Activated CD4-positive, alpha-beta T cell treated with anti-CD3 and anti-CD28 coated beads, Interleukin-2, amount 10 ng/mL, durations not matched to agents 24 days and 14 days (primary cell): ENCODE measurements at regions not wholly inside any gene's neighbourhood (a gene's known extent, or its start where the extent isn't known, plus 50 kb on each side); places are given as distances from the start of the nearest gene placed in this dataset.

Experiments
- DNase-seq: peaks from one replicate; pipeline ENCODE4 v3.0.0; 2022
- H3K27ac Mint-ChIP-seq: one replicate; pipeline ENCODE4 v1.8.0; 2022; ENCODE audit warnings: mild to moderate bottlenecking, mixed read lengths
- H3K27me3 Mint-ChIP-seq: one replicate; pipeline ENCODE4 v1.8.0; 2022; ENCODE audit warnings: mixed read lengths
- H3K36me3 Mint-ChIP-seq: one replicate; pipeline ENCODE4 v1.8.0; 2022; ENCODE audit warnings: low read depth, mild to moderate bottlenecking, mixed read lengths
- H3K4me1 Mint-ChIP-seq: one replicate; pipeline ENCODE4 v1.8.0; 2021; ENCODE audit warnings: mixed read lengths
- H3K4me3 Mint-ChIP-seq: one replicate; pipeline ENCODE4 v1.8.0; 2022; ENCODE audit warnings: mild to moderate bottlenecking, moderate library complexity, mixed read lengths
- H3K9me3 Mint-ChIP-seq: one replicate; pipeline ENCODE4 v1.8.0; 2021; ENCODE audit warnings: mixed read lengths
- intact Hi-C: fragments of 100-400 bp; cut with micrococcal nuclease; formaldehyde crosslinking; loops from one replicate; pipeline ENCODE4 v1.15.1; 2023

DNA sequence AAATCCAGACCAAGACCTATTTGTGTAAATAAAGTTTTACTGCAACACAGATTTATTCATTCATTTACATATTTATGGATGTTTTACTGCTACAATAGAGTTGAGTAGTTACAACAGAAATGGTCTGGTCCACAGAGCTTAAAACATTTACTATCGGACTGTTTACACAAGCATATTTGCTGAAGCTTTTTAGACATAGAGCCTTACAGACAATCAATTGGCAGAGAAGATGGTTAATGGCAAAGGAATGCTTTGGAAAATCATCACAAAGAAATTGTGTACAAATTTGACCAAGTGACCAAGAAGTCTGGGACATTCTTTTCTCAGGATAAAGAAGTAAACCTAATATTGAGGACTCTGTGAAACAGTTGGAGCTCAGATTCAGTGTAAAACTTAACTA lies 504.3 kb downstream of the SLC16A7 start:
- intact Hi-C loops = no loop called here
- Mint-ChIP-seq H3K4me1 (no peaks in the 10 kb centered on the region), H3K9me3 (no peaks in the 10 kb centered on the region), H3K4me3 (no peak overlapping the region), H3K36me3 (no peaks in the 10 kb centered on the region), H3K27ac (no peak overlapping the region), H3K27me3 (no peaks in the 10 kb centered on the region)
- no peak for DNase-seq

DNA sequence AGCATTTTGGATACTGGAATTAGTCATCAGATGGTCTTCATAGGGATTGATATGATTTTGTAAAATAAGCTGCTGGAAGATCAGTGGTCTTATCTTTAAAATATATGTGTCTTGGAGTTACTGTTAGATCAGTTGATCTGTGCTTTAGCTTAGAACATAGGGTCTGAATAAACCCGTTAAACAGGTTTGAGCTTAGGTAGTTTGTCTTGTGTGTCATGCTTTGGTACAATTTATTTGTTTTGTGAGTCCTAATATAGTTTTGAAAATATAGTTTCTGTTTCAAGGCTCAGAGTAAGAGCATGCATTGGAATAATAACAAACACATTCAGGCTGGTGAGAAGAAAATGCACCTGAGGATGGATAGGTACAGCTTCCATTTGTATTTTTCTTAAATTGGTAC lies 505.0 kb downstream of the SLC16A7 start:
- H3K9me3 Mint-ChIP-seq = no peaks in the 10 kb centered on the region
- no peaks in the 10 kb centered on the region for H3K27me3 Mint-ChIP-seq
- intact Hi-C loops = no loop called here
- H3K4me3 Mint-ChIP-seq = no peak overlapping the region
- no peak overlapping the region for H3K27ac Mint-ChIP-seq
- no peaks in the 10 kb centered on the region for H3K4me1 Mint-ChIP-seq
- no peaks in the 10 kb centered on the region for H3K36me3 Mint-ChIP-seq
- no peak for DNase-seq

DNA sequence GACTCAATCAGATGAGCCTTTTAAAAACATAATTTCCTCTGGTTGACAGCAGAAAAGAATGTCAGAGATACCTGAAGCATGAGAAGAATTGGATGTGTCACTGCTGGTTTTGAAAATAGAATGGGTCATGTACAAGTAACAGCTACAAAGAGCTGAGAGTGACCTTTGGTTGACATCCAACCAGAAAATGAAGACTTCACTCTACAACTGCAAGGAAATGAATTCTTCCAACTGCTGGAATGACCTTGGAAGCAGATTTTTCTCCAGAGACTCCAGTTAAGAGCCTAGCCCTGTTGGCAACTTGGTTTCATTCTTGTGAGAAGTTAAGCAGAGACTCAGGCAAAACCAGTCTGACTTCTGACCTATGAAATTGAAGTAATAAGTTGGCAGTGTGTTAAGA lies 505.9 kb downstream of the SLC16A7 start:
- intact Hi-C loops = no loop called here
- H3K27me3 Mint-ChIP-seq = no peaks in the 10 kb centered on the region
- no peak for DNase-seq
- no peaks in the 10 kb centered on the region for H3K9me3 Mint-ChIP-seq
- H3K27ac Mint-ChIP-seq = no peak overlapping the region
- no peaks in the 10 kb centered on the region for H3K4me1 Mint-ChIP-seq
- no peak overlapping the region for H3K4me3 Mint-ChIP-seq
- no peaks in the 10 kb centered on the region for H3K36me3 Mint-ChIP-seq

DNA sequence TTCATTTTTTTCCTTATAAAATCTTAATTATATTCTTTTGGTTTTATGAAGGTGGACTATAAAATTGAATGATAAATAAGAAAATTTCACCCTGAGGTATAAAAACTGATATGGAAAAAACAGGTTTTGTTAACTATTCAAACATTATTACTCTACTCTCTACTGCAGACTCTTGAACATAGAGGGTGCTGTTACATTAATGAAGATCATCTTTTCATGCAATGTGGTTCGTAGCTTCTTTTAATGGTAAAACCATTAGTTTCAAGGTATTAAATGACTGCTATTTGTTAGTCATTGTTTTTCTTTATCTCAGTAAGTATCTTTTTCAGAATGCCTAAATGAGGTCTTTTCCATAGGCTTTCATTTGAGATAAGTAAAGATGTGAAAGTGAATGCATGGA lies 510.4 kb downstream of the SLC16A7 start:
- Mint-ChIP-seq H3K27me3 (no peaks in the 10 kb centered on the region), H3K4me3 (no peak overlapping the region), H3K9me3 (no peaks in the 10 kb centered on the region), H3K4me1 (no peaks in the 10 kb centered on the region), H3K27ac (no peak overlapping the region), H3K36me3 (no peaks in the 10 kb centered on the region)
- no peak for DNase-seq
- intact Hi-C loops = no loop called here

DNA sequence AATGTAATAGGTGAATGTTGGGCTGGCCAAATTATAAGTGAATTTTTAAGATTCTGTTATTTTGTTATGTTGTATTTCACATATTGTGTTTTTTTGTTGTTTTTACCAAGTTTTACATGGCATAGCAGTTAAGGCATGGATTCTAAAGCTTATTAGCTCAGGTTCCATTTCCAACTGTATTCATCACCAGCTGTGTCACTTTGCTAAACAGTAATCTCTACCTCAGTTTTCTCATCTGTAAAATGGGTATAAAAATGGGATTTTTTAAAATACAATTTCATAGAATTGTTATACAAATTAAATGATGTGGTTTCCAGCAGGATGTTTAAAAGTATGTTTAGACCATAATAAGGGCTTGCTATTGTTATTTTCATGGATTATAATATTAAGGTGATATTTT lies 512.2 kb downstream of the SLC16A7 start:
- intact Hi-C loops = no loop called here
- H3K36me3 Mint-ChIP-seq = no peaks in the 10 kb centered on the region
- H3K27me3 Mint-ChIP-seq = no peaks in the 10 kb centered on the region
- no peak for DNase-seq
- no peaks in the 10 kb centered on the region for H3K4me1 Mint-ChIP-seq
- no peak overlapping the region for H3K4me3 Mint-ChIP-seq
- H3K27ac Mint-ChIP-seq = no peak overlapping the region
- H3K9me3 Mint-ChIP-seq = no peaks in the 10 kb centered on the region

DNA sequence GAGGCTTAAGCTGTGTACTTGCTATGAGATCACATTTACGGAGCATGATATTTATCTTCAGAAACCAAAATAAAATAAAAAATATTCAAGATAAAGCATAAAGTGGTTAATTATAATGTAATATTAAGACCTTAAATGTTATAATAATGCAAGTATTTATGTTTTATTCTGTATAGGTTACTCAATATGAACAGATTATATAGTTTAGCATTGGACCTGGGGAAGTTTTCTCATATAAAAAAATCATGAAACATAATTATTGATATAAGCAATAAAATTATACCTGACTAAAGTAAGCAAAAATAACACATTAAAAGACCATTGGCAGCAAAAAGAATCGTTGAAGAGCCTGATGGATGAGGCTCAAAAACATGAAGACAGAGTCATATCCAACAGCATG lies 516.2 kb downstream of the SLC16A7 start:
- Mint-ChIP-seq H3K27me3 (no peaks in the 10 kb centered on the region), H3K9me3 (peaks cover 4% of the 10 kb centered on the region), H3K27ac (no peak overlapping the region), H3K4me3 (no peak overlapping the region), H3K4me1 (no peaks in the 10 kb centered on the region), H3K36me3 (no peaks in the 10 kb centered on the region)
- intact Hi-C loops = no loop called here
- DNase-seq = no peak

DNA sequence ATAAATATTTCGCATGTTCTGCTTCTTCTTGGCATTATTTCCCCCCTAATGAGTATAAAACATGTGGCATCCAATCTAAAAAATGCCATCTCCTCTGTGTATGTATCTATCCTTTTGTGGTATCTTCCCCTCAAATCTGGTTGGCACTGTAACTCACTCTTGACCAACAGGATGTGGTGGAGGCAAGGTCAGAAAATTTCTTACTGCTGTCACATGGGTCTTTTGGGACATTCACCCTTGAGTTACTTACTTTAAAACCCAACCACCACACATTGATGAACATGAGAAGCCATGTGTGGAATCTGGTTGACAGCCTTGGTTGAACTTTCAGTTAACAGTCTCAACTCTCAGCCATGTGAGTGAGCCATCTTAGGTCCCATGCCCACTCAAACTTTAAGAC lies 516.9 kb downstream of the SLC16A7 start:
- H3K27me3 Mint-ChIP-seq = no peaks in the 10 kb centered on the region
- peaks cover 4% of the 10 kb centered on the region for H3K9me3 Mint-ChIP-seq
- no peak overlapping the region for H3K27ac Mint-ChIP-seq
- intact Hi-C loops = no loop called here
- H3K36me3 Mint-ChIP-seq = no peaks in the 10 kb centered on the region
- H3K4me3 Mint-ChIP-seq = no peak overlapping the region
- no peaks in the 10 kb centered on the region for H3K4me1 Mint-ChIP-seq
- DNase-seq = no peak

DNA sequence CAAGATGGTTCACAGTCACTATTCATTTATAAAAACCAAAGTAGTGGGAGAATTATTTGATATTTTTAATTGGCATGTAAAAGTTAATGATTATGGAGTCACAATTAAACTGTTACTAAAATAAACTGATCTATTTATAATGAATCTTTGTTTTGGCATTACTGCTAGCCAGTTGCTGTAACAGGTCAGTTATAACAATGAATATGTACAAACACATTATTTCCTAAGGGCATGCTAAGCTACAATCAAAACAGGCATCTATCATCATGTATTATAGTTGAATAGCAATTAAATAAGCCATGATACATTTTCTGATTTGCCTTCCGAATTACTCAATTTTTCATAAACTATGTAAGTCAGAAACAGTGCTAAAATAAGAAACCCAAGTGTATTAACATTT lies 518.3 kb downstream of the SLC16A7 start:
- Mint-ChIP-seq H3K4me3 (no peak overlapping the region), H3K9me3 (peaks cover 4% of the 10 kb centered on the region), H3K27ac (no peak overlapping the region), H3K27me3 (no peaks in the 10 kb centered on the region), H3K4me1 (no peaks in the 10 kb centered on the region), H3K36me3 (no peaks in the 10 kb centered on the region)
- intact Hi-C loops = no loop called here
- no peak for DNase-seq

DNA sequence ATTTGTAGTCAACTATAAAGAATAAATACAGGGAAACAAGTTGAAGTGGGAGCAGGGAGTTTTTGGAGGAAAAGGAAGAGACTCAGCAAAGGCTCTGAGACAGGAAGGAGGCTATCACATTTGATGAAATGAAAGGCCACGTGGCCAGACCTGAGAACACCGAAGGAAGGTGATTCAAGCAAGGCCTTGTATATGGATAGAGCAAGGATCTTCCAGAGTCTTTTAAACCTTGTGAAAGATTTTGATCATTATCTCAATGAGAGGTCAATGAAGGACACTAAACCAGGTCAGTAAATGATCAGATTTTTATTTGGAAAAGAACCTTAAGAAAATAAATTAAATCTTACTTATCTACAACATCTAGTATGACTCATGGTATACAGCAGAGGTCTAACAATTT lies 523.5 kb downstream of the SLC16A7 start:
- H3K4me1 Mint-ChIP-seq = no peaks in the 10 kb centered on the region
- intact Hi-C loops = no loop called here
- no peaks in the 10 kb centered on the region for H3K36me3 Mint-ChIP-seq
- DNase-seq = no peak
- no peaks in the 10 kb centered on the region for H3K27me3 Mint-ChIP-seq
- no peak overlapping the region for H3K4me3 Mint-ChIP-seq
- no peak overlapping the region for H3K27ac Mint-ChIP-seq
- peaks cover 4% of the 10 kb centered on the region for H3K9me3 Mint-ChIP-seq

DNA sequence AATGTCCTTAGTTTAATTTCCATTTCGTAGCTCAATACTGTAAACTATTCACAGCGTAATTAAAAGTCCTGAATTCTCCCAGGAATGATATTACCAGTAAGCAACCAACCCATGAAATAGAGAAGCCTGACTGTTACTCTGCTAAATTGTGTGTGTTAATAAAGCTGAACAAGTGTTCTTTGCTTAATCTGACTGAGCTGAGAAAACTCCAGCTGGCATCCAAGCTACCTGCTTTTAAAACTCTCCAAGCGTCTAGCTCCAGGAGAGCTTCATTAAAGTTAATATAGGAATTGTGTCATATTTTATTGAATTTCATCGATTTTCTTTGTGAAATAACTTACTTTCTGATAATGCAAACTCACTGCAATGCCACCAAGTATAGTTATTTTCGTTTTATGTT lies 524.4 kb downstream of the SLC16A7 start:
- no peak for DNase-seq
- Mint-ChIP-seq H3K27ac (no peak overlapping the region), H3K9me3 (peaks cover 3% of the 10 kb centered on the region), H3K27me3 (no peaks in the 10 kb centered on the region), H3K4me3 (no peak overlapping the region), H3K36me3 (no peaks in the 10 kb centered on the region), H3K4me1 (no peaks in the 10 kb centered on the region)
- intact Hi-C loops = no loop called here

DNA sequence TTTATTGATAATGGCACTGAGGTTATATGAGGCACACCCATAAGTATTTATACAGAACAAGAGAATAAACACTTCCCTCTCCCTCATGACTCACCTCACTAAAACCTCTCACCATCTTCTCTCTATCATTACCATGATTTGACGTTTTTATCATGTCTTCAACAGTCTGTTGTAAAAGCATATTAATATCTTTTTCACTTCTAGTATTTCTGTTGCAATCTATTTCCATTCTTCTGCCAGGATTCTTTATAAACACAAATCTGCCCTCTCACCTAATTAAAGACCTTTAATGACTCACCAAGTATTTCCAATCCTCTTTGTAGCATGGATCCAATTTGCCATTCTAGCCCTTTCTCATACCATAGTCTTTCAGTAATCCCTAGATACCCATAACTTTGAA lies 527.7 kb downstream of the SLC16A7 start:
- DNase-seq = no peak
- Mint-ChIP-seq H3K36me3 (no peaks in the 10 kb centered on the region), H3K9me3 (no peaks in the 10 kb centered on the region), H3K4me1 (no peaks in the 10 kb centered on the region), H3K27me3 (no peaks in the 10 kb centered on the region), H3K4me3 (no peak overlapping the region), H3K27ac (no peak overlapping the region)
- intact Hi-C loops = no loop called here

DNA sequence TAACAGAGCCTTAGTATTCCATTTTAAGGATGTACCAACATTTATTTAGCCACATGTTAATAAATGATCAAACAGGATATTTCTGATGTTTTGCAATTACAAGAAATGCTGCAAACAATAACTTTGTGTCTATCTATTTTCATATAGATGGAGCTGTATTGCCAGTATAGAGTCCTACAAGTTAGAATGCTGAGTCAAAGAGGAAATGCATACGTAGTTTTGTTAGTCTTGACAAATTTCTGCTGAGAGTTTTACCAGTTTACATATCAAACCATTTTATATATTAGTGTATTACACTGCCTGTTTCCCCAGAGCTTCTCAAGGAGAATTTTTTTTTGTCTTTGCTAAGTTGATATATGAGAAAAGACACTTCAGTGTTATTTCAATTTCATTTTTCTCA lies 541.7 kb downstream of the SLC16A7 start:
- H3K27ac Mint-ChIP-seq = no peak overlapping the region
- no peaks in the 10 kb centered on the region for H3K9me3 Mint-ChIP-seq

DNA sequence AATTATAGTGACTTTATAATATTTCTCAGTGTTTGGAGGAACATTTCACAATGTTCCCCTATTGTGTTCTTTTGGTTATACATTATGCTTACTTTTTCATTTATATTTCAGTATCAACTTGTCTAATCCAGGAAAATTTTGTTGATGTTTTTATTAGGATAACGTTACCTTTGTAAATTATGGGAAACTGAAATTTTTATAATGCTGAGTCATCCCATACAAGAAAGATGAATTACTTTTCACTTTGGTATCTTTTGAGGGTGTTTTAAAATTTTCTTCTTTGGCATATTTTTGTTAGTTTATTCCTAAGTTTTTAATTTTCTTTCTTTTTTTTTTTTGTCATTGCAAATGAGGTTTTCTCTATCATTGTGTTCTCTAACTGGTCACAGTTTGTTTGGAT lies 542.7 kb downstream of the SLC16A7 start:
- H3K27me3 Mint-ChIP-seq = no peaks in the 10 kb centered on the region
- H3K27ac Mint-ChIP-seq = no peak overlapping the region
- H3K9me3 Mint-ChIP-seq = no peaks in the 10 kb centered on the region
- no peak for DNase-seq
- intact Hi-C loops = no loop called here
- no peaks in the 10 kb centered on the region for H3K4me1 Mint-ChIP-seq
- H3K4me3 Mint-ChIP-seq = no peak overlapping the region
- H3K36me3 Mint-ChIP-seq = no peaks in the 10 kb centered on the region

More for the DNA sequence above, 541.7 kb downstream of the SLC16A7 start:
- H3K27me3 Mint-ChIP-seq = no peaks in the 10 kb centered on the region
- H3K4me1 Mint-ChIP-seq = no peaks in the 10 kb centered on the region
- H3K4me3 Mint-ChIP-seq = no peak overlapping the region
- intact Hi-C loops = no loop called here
- DNase-seq = no peak
- H3K36me3 Mint-ChIP-seq = no peaks in the 10 kb centered on the region

DNA sequence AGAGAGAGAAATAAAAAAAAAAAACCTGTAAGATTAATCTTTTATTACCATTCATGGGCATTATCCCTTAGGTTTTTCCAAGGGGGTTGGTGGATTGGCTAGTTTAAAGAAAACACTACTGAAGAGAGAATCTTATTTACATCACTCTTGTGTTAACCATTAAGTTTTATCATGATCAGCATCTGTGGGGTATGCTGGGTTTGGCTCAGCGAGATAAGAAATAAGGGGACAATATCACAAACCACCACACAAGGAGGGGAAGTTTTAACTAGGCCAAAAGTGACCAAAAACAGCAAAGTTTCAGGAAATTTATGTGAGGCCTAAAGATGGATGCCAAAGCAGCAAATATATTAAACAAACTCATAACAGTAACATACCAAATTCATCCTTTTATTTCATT lies 548.6 kb downstream of the SLC16A7 start:
- DNase-seq = no peak
- no peak overlapping the region for H3K27ac Mint-ChIP-seq
- no peaks in the 10 kb centered on the region for H3K9me3 Mint-ChIP-seq
- no peaks in the 10 kb centered on the region for H3K27me3 Mint-ChIP-seq
- H3K36me3 Mint-ChIP-seq = no peaks in the 10 kb centered on the region
- intact Hi-C loops = no loop called here
- H3K4me3 Mint-ChIP-seq = no peak overlapping the region
- no peaks in the 10 kb centered on the region for H3K4me1 Mint-ChIP-seq

DNA sequence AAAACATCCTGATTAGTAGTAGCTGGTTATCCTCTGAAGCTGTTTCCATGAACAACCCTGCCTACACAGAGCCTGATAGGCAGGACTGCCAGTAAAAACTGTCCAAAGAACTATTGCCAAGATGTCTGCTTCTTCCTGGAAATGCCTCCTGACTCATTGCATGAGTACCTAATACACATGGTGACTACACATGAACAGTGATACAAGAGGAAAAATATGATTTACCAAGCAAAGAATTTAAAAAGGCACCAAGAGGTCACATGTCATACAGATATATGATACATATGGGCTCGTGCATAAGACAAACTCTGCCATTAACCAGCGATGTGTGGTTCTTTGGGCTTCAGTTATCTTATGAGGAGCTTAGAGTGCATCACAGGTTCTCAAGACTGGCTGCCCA lies 552.3 kb downstream of the SLC16A7 start:
- Mint-ChIP-seq H3K27ac (no peak overlapping the region), H3K27me3 (no peaks in the 10 kb centered on the region), H3K36me3 (no peaks in the 10 kb centered on the region), H3K4me1 (no peaks in the 10 kb centered on the region), H3K4me3 (no peak overlapping the region), H3K9me3 (no peaks in the 10 kb centered on the region)
- DNase-seq = no peak
- intact Hi-C loops = no loop called here

DNA sequence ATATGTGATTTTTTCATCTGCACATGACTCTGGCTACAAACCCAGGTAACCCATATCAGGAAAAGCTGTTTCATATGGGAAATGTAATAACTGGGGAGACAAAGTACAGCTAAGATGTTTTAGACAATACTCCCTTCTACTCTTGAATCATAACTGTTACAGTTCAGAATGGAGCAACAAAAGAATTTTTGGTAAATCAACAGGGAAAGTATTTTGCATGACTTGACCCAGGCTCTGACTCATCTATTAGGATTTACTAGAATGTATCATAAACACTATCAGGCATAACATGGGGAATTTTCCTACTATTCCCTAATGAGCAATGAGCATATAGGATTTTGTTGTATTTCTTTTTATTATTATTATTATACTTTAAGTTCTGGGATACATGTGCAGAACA lies 553.0 kb downstream of the SLC16A7 start:
- H3K36me3 Mint-ChIP-seq = no peaks in the 10 kb centered on the region
- no peak for DNase-seq
- no peak overlapping the region for H3K4me3 Mint-ChIP-seq
- H3K4me1 Mint-ChIP-seq = no peaks in the 10 kb centered on the region
- intact Hi-C loops = no loop called here
- H3K27me3 Mint-ChIP-seq = no peaks in the 10 kb centered on the region
- H3K9me3 Mint-ChIP-seq = no peaks in the 10 kb centered on the region
- no peak overlapping the region for H3K27ac Mint-ChIP-seq
